ENCODE measurements at regions not wholly inside any gene's neighbourhood (a gene's known extent, or its start where the extent isn't known, plus 50 kb on each side); places are given as distances from the start of the nearest gene placed in this dataset.

DNA sequence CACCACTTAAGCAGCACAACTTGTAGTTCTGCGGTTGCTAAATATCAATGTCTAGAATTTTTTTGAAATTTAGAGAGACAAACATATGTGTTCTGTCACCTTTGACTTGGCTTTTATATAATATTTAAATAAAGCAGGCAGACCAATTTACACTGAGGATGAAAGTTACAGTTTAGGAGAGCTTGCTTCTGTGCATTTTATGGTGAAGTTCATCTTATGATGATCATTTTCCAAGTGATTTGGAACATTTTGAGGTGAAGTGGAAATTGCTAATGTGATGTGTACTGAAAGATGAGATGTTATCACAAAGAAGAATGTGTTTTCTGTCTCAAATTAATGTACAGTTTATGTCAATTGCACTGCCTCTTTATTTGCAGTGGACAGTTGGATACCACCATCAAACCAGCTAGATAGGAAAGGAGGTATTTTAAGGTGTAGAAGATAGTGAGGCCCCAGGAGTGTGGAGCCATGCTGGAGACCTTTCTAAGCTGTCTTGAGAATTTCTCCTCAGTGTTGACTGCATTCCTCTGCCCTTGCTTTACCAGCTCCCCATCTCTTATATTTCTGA is 461.9 kb downstream of the UTRN start:
- ChIA-PET CTCF (no interaction called here), POLR2A (ENCODE audit: low non-redundant PET) (interaction anchor here (0.6 kb wide), 1 partner anchor 11 kb away, joined by 3 read pairs; no protein-coding TSS in a partner anchor)
- peaks cover 5% of the 10 kb centered on the region for H3K36me3 ChIP-seq (ENCODE audit: insufficient read depth, low read length, poor library complexity, severe bottlenecking)
- intact Hi-C loops (cut with micrococcal nuclease; ENCODE audit: unreplicated experiment): no loop called here
- peaks cover 14% of the 10 kb centered on the region for H3K4me1 ChIP-seq (ENCODE audit: insufficient read depth, low read length, poor library complexity, severe bottlenecking)
- BruUV-seq (replicated peaks): no TSS peak
- TF ChIP-seq, protein P1, sequence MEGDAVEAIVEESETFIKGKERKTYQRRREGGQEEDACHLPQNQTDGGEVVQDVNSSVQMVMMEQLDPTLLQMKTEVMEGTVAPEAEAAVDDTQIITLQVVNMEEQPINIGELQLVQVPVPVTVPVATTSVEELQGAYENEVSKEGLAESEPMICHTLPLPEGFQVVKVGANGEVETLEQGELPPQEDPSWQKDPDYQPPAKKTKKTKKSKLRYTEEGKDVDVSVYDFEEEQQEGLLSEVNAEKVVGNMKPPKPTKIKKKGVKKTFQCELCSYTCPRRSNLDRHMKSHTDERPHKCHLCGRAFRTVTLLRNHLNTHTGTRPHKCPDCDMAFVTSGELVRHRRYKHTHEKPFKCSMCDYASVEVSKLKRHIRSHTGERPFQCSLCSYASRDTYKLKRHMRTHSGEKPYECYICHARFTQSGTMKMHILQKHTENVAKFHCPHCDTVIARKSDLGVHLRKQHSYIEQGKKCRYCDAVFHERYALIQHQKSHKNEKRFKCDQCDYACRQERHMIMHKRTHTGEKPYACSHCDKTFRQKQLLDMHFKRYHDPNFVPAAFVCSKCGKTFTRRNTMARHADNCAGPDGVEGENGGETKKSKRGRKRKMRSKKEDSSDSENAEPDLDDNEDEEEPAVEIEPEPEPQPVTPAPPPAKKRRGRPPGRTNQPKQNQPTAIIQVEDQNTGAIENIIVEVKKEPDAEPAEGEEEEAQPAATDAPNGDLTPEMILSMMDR (conservative IDR thresholded peaks at IDR 0.05; ENCODE audit: low read depth, low read length): no peak
- TF ChIP-seq EZH2 (IDR thresholded peaks at IDR 0.05; ENCODE audit: borderline replicate concordance, low read depth, low read length, poor library complexity, severe bottlenecking): no peak
- no peaks in the 10 kb centered on the region for H3K27me3 ChIP-seq (replicated peaks; ENCODE audit: insufficient read depth, low read depth, low read length, poor library complexity)
- H3K9me3 ChIP-seq (ENCODE audit: low read depth, low read length, poor library complexity, severe bottlenecking): no peaks in the 10 kb centered on the region
- H3K4me3 ChIP-seq (ENCODE audit: low read depth, low read length, poor library complexity, severe bottlenecking): no peak overlapping the region
- DNase-seq (ENCODE audit: low spot score): no peak
- no peak overlapping the region for H3K27ac ChIP-seq (ENCODE audit: low read depth, low read length, poor library complexity, severe bottlenecking)

DNA sequence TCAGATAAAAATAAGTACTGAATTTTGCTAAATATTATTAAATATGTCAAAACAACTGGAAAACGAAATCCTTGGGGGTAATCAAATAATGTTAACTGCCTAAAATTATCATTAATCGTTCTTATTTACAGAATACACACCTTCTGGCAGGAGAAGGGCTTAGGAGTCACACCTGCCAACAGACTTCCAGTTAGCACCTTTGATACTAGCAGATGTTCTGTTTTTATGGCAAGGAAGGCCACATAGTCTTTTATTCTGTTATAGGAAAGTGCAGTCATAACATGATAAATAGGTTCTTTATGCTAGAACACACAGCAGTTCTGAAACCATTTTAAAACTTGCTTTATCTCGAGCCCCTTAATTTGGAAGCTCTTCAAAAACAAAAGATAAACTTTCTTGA is 464.1 kb downstream of the UTRN start:
- Histone ChIP-seq H3K4me3 (ENCODE audit: low read depth, low read length, poor library complexity, severe bottlenecking) (no peak overlapping the region), H3K27me3 (replicated peaks; ENCODE audit: insufficient read depth, low read depth, low read length, poor library complexity) (no peaks in the 10 kb centered on the region), H3K27ac (ENCODE audit: low read depth, low read length, poor library complexity, severe bottlenecking) (no peak overlapping the region), H3K36me3 (ENCODE audit: insufficient read depth, low read length, poor library complexity, severe bottlenecking) (peaks cover 5% of the 10 kb centered on the region), H3K9me3 (ENCODE audit: low read depth, low read length, poor library complexity, severe bottlenecking) (no peaks in the 10 kb centered on the region), H3K4me1 (ENCODE audit: insufficient read depth, low read length, poor library complexity, severe bottlenecking) (peaks cover 14% of the 10 kb centered on the region)
- intact Hi-C loops (cut with micrococcal nuclease; ENCODE audit: unreplicated experiment): no loop called here
- ChIA-PET CTCF (no interaction called here), POLR2A (ENCODE audit: low non-redundant PET) (no interaction called here)
- no peak for DNase-seq (ENCODE audit: low spot score)
- no peak for TF ChIP-seq EZH2 (IDR thresholded peaks at IDR 0.05; ENCODE audit: borderline replicate concordance, low read depth, low read length, poor library complexity, severe bottlenecking)
- TF ChIP-seq, protein P1 (conservative IDR thresholded peaks at IDR 0.05; ENCODE audit: low read depth, low read length): no peak
- BruUV-seq (replicated peaks): no TSS peak

- POLR2A ChIA-PET (ENCODE audit: low non-redundant PET): interaction anchor here (0.6 kb wide), 1 partner anchor 139 kb away, joined by 3 read pairs; no protein-coding TSS in a partner anchor
- Histone ChIP-seq H3K27ac (ENCODE audit: low read depth, low read length, poor library complexity, severe bottlenecking) (no peak overlapping the region), H3K4me1 (ENCODE audit: insufficient read depth, low read length, poor library complexity, severe bottlenecking) (no peaks in the 10 kb centered on the region), H3K4me3 (ENCODE audit: low read depth, low read length, poor library complexity, severe bottlenecking) (no peak overlapping the region), H3K36me3 (ENCODE audit: insufficient read depth, low read length, poor library complexity, severe bottlenecking) (peaks cover 4% of the 10 kb centered on the region), H3K27me3 (replicated peaks; ENCODE audit: insufficient read depth, low read depth, low read length, poor library complexity) (no peaks in the 10 kb centered on the region), H3K9me3 (ENCODE audit: low read depth, low read length, poor library complexity, severe bottlenecking) (no peaks in the 10 kb centered on the region)
- no peak for TF ChIP-seq EZH2 (IDR thresholded peaks at IDR 0.05; ENCODE audit: borderline replicate concordance, low read depth, low read length, poor library complexity, severe bottlenecking)
- TF ChIP-seq, protein P1 (conservative IDR thresholded peaks at IDR 0.05; ENCODE audit: low read depth, low read length): no peak
- BruUV-seq (replicated peaks): no TSS peak
- DNase-seq (ENCODE audit: low spot score): no peak
- CTCF ChIA-PET: no interaction called here
- intact Hi-C loops (cut with micrococcal nuclease; ENCODE audit: unreplicated experiment): no loop called here
Observed at GRCh38 chr6:144753023-144753705, 468.0 kb downstream of the UTRN start.
